Smooth muscle cell (in vitro differentiated cells): ENCODE measurements at regions not wholly inside any gene's neighbourhood (a gene's known extent, or its start where the extent isn't known, plus 50 kb on each side); places are given as distances from the start of the nearest gene placed in this dataset.

Experiments used
- DNase-seq: peaks from one replicate; lab custom pipeline; 2025; ENCODE audit not compliant: unreplicated experiment; lab: John Stamatoyannopoulos, UW
- H2AFZ ChIP-seq: fragments of 200-600 bp; sonication (generic); 2 replicates; pipeline ENCODE4 v1.6.0; 2016; ENCODE audit warnings: antibody characterized with exemption, low read depth, mild to moderate bottlenecking
- H3F3A ChIP-seq: fragments of 200-600 bp; sonication (generic); 2 replicates; pipeline ENCODE4 v1.6.0; 2017; ENCODE audit warnings: antibody characterized with exemption, low read depth
- H3K27ac ChIP-seq: fragments of 200-600 bp; sonication (generic); 2 replicates; pipeline ENCODE4 v1.5.1; 2016; ENCODE audit warnings: low read depth, mild to moderate bottlenecking
- H3K27me3 ChIP-seq: fragments of 200-600 bp; sonication (generic); 2 replicates; pipeline ENCODE4 v1.6.1; 2016; ENCODE audit warnings: low read depth, mild to moderate bottlenecking
- H3K36me3 ChIP-seq: fragments of 200-600 bp; sonication (generic); 2 replicates; pipeline ENCODE4 v1.5.1; 2016; ENCODE audit warnings: low read depth
- H3K4me1 ChIP-seq: fragments of 200-600 bp; sonication (generic); 2 replicates; pipeline ENCODE4 v1.5.1; 2016; ENCODE audit warnings: low read depth
- H3K4me2 ChIP-seq: fragments of 200-600 bp; sonication (generic); 2 replicates; pipeline ENCODE4 v1.6.0; 2016; ENCODE audit warnings: mild to moderate bottlenecking
- H3K4me3 ChIP-seq: fragments of 200-600 bp; sonication (generic); 2 replicates; pipeline ENCODE4 v1.5.1; 2016; ENCODE audit warnings: mild to moderate bottlenecking
- H3K79me2 ChIP-seq: fragments of 200-600 bp; sonication (generic); 2 replicates; pipeline ENCODE4 v1.6.0; 2016; ENCODE audit warnings: low read depth, mild to moderate bottlenecking
- H3K9ac ChIP-seq: fragments of 200-600 bp; sonication (generic); 2 replicates; pipeline ENCODE4 v1.6.0; 2016; ENCODE audit warnings: low read depth
- H3K9me3 ChIP-seq: fragments of 200-600 bp; sonication (generic); replicated peaks from 2 replicates; pipeline ENCODE4 v1.5.1; 2016; ENCODE audit warnings: low read depth
- H4K20me1 ChIP-seq: fragments of 200-600 bp; sonication (generic); 2 replicates; pipeline ENCODE4 v1.6.0; 2016; ENCODE audit warnings: low read depth
- WGBS: methylation state at CpG from one replicate; pipeline ENCODE4 v1.1.7; 2016; ENCODE audit warnings: low lambda C conversion rate; 5-methylcytosine and 5-hydroxymethylcytosine counted together
- TF ChIP-seq, protein P1 (sequence below): fragments of 200-600 bp; sonication (generic); IDR thresholded peaks from 2 replicates; pipeline ENCODE4 v1.5.1; 2017; ENCODE audit warnings: borderline replicate concordance, mild to moderate bottlenecking, antibody characterized with exemption; ENCODE audit not compliant: insufficient read depth, poor library complexity, severe bottlenecking

DNA sequence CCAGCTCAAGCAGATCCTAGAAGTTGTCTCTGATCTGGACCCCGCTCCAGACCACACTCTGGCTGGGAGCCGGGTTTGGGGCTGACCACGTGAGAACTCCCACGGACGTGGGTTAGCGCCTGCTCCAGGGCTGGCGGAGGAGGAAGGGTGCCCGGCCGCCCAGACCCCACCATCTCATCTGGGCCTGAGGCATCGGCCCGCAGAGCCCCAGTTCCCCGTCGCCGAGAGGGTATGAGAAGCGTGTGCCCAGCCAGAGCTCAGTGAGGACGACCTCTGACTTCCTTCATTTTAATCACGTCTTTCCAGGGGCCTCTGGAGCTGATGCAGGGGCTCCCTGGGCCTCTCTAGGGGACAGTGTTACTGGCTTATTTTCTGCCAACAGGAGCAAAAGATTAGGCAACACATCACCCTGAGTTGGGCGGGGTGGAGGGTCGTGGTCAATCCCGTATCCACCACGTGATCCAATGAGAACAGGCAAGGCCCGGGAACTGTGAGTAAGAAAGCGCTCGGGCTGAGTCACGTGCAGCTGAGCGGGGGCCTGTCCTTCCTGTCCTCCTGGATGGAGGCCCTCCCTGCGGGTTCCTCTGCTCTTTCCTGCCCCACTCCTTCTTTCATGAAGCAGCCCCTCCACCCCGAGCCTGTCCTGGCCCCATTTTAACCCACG lies 81.1 kb downstream of the SIK1 start:
- no peaks in the 10 kb centered on the region for H3K9me3 ChIP-seq
- H3K79me2 ChIP-seq: no peaks in the 10 kb centered on the region
- no peak overlapping the region for H3K4me3 ChIP-seq
- 48% methylated on average over 29 of the region's 29 CpGs for WGBS
- H3F3A ChIP-seq: no peaks in the 10 kb centered on the region
- H3K4me1 ChIP-seq: peaks cover 12% of the 10 kb centered on the region
- no peaks in the 10 kb centered on the region for H4K20me1 ChIP-seq
- peak overlapping the region; percentile 86 for H3K27ac ChIP-seq
- peak; percentile 66 for DNase-seq
- peak overlapping the region; percentile 54 for H3K9ac ChIP-seq
- TF ChIP-seq, protein P1, sequence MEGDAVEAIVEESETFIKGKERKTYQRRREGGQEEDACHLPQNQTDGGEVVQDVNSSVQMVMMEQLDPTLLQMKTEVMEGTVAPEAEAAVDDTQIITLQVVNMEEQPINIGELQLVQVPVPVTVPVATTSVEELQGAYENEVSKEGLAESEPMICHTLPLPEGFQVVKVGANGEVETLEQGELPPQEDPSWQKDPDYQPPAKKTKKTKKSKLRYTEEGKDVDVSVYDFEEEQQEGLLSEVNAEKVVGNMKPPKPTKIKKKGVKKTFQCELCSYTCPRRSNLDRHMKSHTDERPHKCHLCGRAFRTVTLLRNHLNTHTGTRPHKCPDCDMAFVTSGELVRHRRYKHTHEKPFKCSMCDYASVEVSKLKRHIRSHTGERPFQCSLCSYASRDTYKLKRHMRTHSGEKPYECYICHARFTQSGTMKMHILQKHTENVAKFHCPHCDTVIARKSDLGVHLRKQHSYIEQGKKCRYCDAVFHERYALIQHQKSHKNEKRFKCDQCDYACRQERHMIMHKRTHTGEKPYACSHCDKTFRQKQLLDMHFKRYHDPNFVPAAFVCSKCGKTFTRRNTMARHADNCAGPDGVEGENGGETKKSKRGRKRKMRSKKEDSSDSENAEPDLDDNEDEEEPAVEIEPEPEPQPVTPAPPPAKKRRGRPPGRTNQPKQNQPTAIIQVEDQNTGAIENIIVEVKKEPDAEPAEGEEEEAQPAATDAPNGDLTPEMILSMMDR: no peak
- H3K36me3 ChIP-seq: no peaks in the 10 kb centered on the region
- no peaks in the 10 kb centered on the region for H3K27me3 ChIP-seq
- H2AFZ ChIP-seq: peak overlapping the region; percentile 24
- peak overlapping the region; percentile 3 for H3K4me2 ChIP-seq

DNA sequence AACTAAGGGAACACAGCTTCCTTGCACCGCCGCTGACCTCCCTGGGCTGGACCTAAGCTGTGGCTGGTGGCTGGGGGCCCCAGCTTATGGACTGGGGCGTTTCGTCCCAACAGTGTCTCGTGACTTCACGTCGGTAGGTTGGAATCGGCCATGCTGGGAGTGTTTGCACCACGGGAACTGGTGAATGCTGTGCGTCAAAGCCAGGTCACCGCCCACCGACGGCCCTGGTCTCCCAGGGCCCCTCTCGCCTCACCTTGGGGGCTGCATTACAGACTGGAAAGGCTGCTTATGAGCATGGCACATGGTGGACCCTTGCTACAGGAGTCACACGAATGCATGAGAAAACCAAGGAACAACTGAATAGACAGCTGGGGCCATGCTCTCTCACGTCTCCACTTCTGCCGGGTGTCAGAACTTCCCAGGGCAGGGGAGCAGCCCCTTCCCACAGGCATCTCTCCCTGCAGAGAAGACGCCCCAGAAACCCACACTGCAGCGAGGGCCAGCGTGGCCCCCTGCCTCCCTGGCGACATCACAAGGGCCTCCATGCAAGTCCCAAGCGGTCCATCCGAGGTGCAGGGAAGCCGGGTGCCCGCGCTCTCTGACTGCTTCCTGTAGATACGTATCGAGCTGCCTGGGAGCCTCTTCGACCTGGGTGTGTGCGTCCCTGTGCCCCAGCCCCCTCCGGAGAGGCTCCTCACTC lies 81.7 kb downstream of the SIK1 start:
- Histone ChIP-seq H3K4me1 (peaks cover 12% of the 10 kb centered on the region), H3K36me3 (no peaks in the 10 kb centered on the region), H3K79me2 (no peaks in the 10 kb centered on the region), H3K27ac (peak overlapping the region; percentile 86), H4K20me1 (no peaks in the 10 kb centered on the region), H2AFZ (no peak overlapping the region), H3K27me3 (no peaks in the 10 kb centered on the region), H3K9ac (peak overlapping the region; percentile 54), H3K4me2 (no peak overlapping the region), H3K9me3 (no peaks in the 10 kb centered on the region), H3K4me3 (no peak overlapping the region), H3F3A (no peaks in the 10 kb centered on the region)
- no peak for DNase-seq
- WGBS: 98% methylated on average over 31 of the region's 31 CpGs
- TF ChIP-seq, protein P1: no peak

DNA sequence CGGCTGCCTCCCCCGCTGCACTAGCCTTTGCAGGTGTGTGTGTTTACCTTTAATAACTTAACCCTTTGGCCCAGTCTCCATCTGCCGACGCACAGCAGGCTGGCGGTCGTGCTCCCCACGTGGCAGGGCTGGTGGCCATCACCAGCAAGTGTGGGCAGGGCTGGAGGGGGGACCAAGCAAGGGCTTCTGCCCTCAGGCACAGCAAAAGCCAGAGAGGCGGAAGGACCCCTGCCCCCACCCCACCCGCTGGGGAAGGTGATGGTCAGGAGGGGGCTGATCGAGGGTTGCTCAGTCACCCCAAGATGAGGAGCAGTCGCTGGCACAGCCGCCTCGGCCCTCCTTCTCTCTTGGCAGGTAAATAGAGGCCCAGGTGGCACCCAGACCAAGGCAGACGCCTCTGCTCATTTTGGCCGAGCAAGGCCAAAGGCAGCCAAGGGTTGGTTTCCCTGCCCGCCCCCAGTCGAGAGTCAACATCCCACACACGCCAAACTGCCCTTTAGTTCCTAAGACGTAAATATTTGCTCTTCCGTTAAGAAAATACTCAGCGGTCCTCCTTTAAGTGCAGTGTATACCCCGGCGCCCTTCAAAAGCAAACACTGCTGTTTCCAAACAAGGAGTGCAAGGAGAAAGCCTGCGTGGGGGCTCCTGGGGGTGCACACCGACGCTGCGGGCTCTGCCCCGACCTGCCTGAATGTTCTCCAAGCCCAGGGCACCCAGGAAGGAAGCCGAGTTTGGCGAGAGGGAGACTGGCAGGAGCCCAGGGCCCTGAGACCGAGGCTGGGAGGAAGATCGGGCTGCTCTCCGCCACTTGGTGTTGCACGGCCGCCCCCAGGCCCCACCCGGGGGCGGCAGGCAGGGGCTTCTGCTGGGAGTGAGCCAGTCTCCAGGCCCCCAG lies 82.7 kb downstream of the SIK1 start:
- 80% methylated on average over 33 of the region's 37 CpGs for WGBS
- Histone ChIP-seq H3K79me2 (no peaks in the 10 kb centered on the region), H3K4me1 (peaks cover 7% of the 10 kb centered on the region), H3K9me3 (no peaks in the 10 kb centered on the region), H3F3A (no peaks in the 10 kb centered on the region), H3K27ac (no peak overlapping the region), H3K36me3 (no peaks in the 10 kb centered on the region), H2AFZ (no peak overlapping the region), H3K4me2 (no peak overlapping the region), H4K20me1 (no peaks in the 10 kb centered on the region), H3K4me3 (no peak overlapping the region), H3K9ac (no peak overlapping the region), H3K27me3 (no peaks in the 10 kb centered on the region)
- DNase-seq: no peak
- TF ChIP-seq, protein P1: no peak
